ENCODE measurements at regions not wholly inside any gene's neighbourhood (a gene's known extent, or its start where the extent isn't known, plus 50 kb on each side); places are given as distances from the start of the nearest gene placed in this dataset.
"Not testable (repeated sequence)": the region's sequence is repeated elsewhere in the genome, so short reads cannot be mapped to it uniquely, and the experiment has no call there.

- no peak for DNase-seq
These were observed 500.0 kb upstream of the RUNX1 start for GRCh38 chr21:35548904-35549615.

DNA sequence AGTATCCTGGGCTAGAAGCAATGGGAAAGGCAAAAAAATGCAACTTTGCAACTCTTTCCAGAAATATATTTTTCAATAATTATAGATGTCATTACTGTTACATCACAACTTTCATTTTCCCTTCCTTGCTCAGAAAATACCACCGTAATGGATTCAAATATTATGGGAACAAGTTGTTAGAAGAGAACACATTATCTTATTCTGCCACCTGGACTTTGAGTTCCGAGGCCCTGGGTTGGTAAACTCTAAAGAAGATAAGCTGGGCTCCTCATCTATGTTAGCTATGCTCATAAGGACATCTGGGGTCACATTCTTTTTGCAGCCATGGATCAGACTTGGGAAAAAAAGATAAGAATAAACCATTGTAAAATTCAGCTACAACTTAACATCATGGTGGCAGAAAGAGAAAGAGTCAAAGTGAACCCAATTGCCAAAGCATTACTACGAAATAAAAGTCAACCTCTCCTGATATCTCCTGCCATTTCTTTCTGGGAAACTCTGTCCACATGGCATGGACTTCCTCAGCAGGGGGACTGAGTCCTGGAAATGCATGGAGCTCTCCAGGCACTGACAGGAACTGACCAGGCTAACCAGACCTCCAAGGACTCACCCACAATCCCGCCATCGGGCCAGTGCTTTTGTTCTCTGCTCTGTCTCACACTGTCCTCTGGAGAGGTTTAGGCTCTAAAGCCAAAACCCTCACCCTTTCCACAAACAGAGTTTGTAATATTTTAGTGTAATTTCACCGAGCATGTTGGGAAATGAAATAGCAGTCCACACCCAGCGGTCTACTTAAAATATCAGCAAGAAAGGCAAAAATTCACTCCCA lies 499.1 kb upstream of the RUNX1 start:
- DNase-seq: no peak

DNA sequence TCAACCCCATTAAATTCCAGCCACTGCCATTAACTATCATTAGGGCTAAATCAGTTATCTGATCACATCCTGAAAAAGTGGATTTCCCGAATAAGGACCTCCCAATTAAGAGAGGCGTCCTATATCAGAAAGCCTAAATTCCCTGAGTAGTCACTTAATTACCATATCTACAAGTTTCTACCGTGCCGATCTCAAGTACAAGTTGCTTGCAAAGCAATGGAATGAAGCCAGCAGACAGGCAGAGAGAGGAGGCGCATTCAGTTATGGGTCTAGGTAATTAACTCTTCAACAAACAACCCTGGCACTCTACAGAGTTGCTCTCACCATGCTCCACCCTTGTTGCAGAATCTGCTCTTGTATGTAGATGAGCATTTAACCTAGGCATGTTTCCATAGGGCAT lies 494.6 kb upstream of the RUNX1 start:
- DNase-seq: no peak

DNA sequence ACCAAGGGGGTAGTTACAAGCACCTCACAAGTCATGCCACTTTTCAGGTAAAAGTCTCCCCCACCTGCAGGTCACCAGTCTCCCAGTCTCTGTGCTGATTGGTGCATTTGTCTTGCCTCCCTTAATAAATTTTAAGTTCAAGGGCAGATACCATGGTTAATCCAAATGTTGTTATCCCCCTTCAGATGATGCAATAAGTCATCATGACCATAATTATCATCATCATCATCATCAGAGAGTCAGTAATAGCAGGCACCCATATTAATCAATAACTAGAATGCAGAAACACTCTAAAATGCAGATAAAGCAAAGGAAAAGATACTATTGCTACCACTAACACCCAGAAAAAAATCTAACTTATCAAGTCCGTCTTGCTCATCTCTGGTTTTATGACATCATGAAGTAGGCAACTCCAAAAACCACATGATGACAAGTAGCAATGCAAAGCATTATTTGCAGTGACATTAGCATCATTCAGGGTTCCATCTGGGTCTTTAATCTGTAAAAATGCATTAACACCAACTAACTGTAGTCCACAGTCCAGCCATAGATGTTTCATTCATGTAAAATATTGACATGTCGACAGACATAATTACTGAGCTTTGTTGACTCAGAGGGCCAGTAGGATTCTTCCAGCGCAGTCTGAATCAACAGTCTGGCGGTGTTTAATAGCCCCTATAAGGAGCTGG lies 492.0 kb upstream of the RUNX1 start:
- DNase-seq: peak; percentile 36

DNA sequence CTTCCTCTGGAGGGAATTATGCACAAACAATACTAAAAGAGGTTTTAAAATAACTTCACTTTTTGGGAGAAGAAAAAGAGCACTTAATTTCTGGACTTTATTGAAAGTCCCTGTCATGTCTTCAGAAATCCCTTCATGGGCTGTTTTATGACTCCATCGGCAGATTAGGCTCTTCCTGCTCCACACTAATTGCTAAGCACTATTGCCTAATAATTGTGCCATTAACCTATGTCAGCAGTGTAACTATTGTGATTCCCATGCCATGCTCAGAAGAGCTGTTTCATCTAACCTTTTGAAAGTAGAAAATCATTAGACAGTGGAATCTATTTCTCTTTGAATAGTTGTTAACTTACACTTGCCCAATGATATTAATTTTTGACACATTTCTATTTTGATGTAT lies 489.3 kb upstream of the RUNX1 start:
- no peak for DNase-seq

DNA sequence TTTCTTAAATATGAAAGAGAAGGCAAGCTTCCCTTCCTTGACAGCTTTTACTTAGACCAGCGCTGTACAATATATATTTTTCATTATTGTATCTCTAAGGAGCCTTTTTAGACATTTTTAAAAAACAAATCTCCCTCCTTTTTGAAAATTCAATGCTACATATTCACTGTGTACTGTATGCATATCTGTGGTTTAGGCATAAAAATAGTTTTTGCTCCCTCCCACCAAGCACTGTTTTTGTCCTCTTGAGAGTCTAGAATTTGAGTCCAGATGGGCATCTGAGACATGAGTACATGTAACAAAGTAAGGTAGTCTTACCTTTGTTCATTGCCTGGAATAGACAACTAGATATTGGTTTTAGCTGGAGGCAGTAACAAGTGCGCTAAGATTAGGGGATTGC lies 488.5 kb upstream of the RUNX1 start:
- DNase-seq: no peak

DNA sequence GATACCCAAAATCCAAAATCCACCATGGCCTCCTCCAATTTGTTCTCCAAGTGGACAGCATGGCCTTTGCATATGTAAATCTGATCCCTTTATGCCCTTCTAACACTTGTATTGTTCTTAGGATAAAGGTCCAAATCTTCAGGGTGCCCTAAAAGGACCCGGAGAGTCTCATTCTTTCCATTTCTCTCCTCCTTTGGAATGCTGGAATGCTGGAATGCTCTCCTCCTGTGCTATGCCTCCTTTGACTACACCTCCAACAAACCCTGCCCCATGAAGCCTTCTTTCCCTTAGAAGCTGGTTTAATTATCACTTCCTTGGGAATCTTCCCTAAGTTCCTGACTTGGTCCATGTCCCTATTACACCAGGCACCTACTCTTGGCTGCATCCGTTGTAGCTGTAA lies 484.8 kb upstream of the RUNX1 start:
- DNase-seq: no peak

GRCh38 chr21:35530766-35531165 lies 481.7 kb upstream of the RUNX1 start:
- DNase-seq: no peak

- DNase-seq: no peak
These were observed 480.2 kb upstream of the RUNX1 start for GRCh38 chr21:35529171-35529863.

- DNase-seq: no peak
These were observed 479.3 kb upstream of the RUNX1 start for GRCh38 chr21:35528116-35529042.

DNA sequence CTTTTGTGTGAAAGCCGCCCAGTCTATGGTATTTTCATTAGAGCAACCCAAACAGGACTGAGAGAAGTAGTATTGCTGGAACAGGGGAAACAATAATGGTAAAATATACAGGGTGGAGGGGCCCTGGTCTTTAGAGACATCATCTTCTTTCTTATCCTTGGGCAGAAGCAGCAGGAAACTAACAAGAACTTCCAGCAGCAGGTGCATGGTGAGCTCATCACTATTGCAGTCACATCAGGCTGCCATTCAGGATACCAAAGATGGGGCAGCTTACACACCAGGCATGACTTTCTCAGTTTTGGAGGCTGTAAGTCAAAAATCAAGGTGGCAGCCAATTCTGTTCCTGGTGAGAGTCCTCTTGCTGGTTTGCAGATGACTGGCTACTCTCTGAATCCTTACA lies 478.3 kb upstream of the RUNX1 start:
- DNase-seq: no peak

- no peak for DNase-seq
These were observed 476.3 kb upstream of the RUNX1 start for GRCh38 chr21:35525443-35525842.

- DNase-seq: no peak
These were observed 472.9 kb upstream of the RUNX1 start for GRCh38 chr21:35521852-35522505.

DNA sequence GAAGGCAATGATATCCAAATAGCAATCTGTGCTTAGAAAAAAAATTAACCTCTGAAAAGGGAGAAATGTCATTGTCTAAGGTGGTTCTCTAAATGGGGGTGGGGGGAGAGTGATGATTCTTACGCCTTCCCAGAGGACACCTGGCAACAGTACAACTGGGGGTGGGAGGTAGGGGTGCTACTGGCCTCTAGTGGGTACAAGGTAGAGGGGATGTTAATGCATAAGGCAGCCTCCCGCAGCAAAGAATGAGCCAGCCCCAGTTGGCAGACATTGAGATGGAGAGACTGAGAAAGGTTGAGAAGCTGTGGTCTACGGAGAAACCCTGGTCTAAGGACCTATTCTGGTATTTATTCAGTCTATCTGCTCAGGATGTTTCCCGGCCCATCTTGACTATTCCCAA lies 472.2 kb upstream of the RUNX1 start:
- DNase-seq: no peak

GRCh38 chr21:35520856-35521255 lies 471.8 kb upstream of the RUNX1 start:
- DNase-seq: no peak

GRCh38 chr21:35520302-35520701 lies 471.2 kb upstream of the RUNX1 start:
- no peak for DNase-seq

DNA sequence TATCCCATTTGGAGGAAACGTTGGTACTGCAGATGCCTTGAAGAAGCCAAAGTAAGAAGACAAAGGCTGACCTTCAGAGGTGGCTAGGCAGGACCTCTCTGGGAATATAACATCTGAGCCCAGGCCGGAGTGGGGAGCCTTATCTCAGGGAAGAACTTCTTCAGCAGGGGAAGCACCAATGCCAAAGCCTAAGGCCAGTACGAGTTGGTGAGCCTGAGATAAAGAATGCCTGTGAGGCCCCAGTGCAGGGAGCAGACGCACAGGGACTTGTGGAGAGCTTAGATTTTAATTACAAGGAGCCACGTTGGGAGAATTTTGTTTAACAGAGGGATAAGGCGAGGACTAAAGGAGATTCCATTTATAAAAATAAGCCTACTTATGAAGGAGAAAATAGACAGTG lies 468.8 kb upstream of the RUNX1 start:
- no peak for DNase-seq

DNA sequence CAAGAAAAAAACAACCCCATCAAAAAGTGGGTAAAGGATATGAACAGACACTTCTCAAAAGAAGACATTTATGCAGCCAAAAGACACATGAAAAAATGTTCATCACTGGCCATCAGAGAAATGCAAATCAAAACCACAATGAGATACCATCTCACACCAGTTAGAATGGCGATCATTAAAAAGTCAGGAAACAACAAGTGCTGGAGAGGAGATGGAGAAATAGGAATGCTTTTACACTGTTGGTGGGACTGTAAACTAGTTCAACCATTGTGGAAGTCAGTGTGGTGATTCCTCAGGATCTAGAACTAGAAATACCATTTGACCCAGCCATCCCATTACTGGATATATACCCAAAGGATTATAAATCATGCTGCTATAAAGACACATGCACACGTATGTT lies 467.2 kb upstream of the RUNX1 start:
- DNase-seq: not testable (repeated sequence)

DNA sequence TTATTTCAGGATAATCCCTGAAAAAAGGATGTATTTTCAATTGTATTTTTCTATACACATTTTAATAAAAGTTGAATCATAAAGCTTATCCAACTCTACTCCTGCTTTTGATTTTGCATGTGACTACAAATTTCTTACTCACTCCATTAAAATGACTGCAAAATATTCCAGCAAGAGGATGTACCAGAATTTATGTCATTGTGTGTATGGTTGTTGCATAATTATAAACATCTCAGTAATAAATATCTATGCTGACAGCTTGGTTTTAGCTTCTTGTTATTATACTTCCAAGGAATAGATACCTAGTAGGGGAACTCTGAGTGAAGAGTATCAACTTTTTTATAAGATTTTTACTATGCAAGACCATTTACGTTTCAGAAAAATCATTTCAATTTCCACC lies 463.2 kb upstream of the RUNX1 start:
- no peak for DNase-seq

DNA sequence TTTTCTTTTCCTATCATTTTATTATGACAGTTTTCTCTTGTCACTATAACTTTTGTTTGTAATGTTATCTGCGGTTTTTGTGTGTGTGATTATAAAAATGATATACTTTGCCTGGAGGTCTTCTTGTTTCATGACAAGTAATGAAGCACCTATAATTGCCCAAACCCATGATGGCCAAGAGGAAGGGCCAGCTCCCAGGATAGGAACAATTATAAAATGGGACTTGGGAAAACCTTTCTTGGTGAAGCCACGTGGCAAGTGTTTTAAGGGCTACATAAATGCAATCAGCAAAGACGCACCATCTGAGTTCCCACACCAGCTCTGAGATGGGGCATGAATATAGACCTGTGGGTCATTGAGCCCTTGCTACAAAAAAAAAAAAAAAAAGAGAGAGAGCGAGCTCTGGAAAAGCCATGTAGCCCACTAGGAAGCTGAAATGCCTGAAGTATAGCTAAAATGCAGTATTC lies 462.6 kb upstream of the RUNX1 start:
- no peak for DNase-seq

GRCh38 chr21:35510957-35511695 lies 462.0 kb upstream of the RUNX1 start:
- DNase-seq: no peak
